ENCODE measurements at regions not wholly inside any gene's neighbourhood (a gene's known extent, or its start where the extent isn't known, plus 50 kb on each side); places are given as distances from the start of the nearest gene placed in this dataset.

GRCh38 chr5:125756456-125756855 lies 666.8 kb upstream of the GRAMD2B start:
- TF ChIP-seq JUND (IDR thresholded peaks at IDR 0.05) (no peak), CTCF (IDR thresholded peaks at IDR 0.05; ENCODE audit: low read depth, low read length, missing input control) (no peak), RXRA (IDR thresholded peaks at IDR 0.05) (no peak)

DNA sequence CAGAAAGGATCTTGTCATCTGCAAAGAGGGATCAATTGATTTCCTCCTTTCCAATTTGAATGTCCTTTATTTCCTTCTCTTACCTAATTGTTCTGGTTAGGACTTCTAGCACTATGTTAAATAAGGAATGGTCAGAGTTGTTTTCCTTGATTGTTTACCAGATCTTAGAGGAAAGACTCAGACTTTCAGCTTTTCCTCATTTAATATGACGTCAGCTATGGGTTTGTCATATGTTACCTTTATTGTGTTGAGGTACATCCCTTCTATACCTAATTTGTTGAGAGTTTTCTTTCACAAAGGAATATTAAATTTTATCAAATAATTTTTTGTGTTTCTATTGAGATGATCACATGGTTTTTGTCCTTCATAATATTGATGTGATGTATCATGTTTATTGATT lies 656.5 kb upstream of the GRAMD2B start:
- TF ChIP-seq RAD21 (IDR thresholded peaks at IDR 0.05) (no peak), JUND (IDR thresholded peaks at IDR 0.05) (no peak), RXRA (IDR thresholded peaks at IDR 0.05) (no peak), YY1 (IDR thresholded peaks at IDR 0.05) (no peak), FOXA2 (IDR thresholded peaks at IDR 0.05) (no peak), EGR1 (IDR thresholded peaks at IDR 0.05; ENCODE audit: low read depth in 2 of 2) (no peak), SP1 (IDR thresholded peaks at IDR 0.05) (no peak), GABPA (IDR thresholded peaks at IDR 0.05 in 1 of 2, conservative IDR thresholded peaks at IDR 0.05 in 1 of 2) (no peak), TAF1 (conservative IDR thresholded peaks at IDR 0.05) (no peak), HNF4A (conservative IDR thresholded peaks at IDR 0.05) (no peak), FOXA1 (IDR thresholded peaks at IDR 0.05) (no peak)
- TF ChIP-seq, protein P1, sequence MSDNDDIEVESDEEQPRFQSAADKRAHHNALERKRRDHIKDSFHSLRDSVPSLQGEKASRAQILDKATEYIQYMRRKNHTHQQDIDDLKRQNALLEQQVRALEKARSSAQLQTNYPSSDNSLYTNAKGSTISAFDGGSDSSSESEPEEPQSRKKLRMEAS (IDR thresholded peaks at IDR 0.05) = no peak
- TF ChIP-seq, protein P2, sequence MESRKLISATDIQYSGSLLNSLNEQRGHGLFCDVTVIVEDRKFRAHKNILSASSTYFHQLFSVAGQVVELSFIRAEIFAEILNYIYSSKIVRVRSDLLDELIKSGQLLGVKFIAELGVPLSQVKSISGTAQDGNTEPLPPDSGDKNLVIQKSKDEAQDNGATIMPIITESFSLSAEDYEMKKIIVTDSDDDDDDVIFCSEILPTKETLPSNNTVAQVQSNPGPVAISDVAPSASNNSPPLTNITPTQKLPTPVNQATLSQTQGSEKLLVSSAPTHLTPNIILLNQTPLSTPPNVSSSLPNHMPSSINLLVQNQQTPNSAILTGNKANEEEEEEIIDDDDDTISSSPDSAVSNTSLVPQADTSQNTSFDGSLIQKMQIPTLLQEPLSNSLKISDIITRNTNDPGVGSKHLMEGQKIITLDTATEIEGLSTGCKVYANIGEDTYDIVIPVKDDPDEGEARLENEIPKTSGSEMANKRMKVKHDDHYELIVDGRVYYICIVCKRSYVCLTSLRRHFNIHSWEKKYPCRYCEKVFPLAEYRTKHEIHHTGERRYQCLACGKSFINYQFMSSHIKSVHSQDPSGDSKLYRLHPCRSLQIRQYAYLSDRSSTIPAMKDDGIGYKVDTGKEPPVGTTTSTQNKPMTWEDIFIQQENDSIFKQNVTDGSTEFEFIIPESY (IDR thresholded peaks at IDR 0.05) = no peak
- TF ChIP-seq, protein P3, sequence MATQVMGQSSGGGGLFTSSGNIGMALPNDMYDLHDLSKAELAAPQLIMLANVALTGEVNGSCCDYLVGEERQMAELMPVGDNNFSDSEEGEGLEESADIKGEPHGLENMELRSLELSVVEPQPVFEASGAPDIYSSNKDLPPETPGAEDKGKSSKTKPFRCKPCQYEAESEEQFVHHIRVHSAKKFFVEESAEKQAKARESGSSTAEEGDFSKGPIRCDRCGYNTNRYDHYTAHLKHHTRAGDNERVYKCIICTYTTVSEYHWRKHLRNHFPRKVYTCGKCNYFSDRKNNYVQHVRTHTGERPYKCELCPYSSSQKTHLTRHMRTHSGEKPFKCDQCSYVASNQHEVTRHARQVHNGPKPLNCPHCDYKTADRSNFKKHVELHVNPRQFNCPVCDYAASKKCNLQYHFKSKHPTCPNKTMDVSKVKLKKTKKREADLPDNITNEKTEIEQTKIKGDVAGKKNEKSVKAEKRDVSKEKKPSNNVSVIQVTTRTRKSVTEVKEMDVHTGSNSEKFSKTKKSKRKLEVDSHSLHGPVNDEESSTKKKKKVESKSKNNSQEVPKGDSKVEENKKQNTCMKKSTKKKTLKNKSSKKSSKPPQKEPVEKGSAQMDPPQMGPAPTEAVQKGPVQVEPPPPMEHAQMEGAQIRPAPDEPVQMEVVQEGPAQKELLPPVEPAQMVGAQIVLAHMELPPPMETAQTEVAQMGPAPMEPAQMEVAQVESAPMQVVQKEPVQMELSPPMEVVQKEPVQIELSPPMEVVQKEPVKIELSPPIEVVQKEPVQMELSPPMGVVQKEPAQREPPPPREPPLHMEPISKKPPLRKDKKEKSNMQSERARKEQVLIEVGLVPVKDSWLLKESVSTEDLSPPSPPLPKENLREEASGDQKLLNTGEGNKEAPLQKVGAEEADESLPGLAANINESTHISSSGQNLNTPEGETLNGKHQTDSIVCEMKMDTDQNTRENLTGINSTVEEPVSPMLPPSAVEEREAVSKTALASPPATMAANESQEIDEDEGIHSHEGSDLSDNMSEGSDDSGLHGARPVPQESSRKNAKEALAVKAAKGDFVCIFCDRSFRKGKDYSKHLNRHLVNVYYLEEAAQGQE (IDR thresholded peaks at IDR 0.05) = no peak
- Histone ChIP-seq H3K4me1 (ENCODE audit: control insufficient read depth in 4 of 4, insufficient read depth in 4 of 4, low read length in 3 of 4) (no peaks in the 10 kb centered on the region), H3K27ac (ENCODE audit: low read depth in 1 of 2, low read length in 2 of 2) (no peak overlapping the region), H3K9ac (ENCODE audit: low read depth in 1 of 2, low read length in 2 of 2) (no peak overlapping the region), H3K27me3 (ENCODE audit: control insufficient read depth in 4 of 4, insufficient read depth in 4 of 4, low read length in 3 of 4) (no peaks in the 10 kb centered on the region), H3K9me3 (ENCODE audit: control insufficient read depth in 4 of 4, low read length in 3 of 4) (no peaks in the 10 kb centered on the region), H3K4me3 (ENCODE audit: low read depth in 1 of 3, low read length in 3 of 3) (no peak overlapping the region), H3K36me3 (ENCODE audit: control insufficient read depth in 4 of 4, insufficient read depth in 3 of 4, low read depth in 1 of 4, low read length in 3 of 4) (no peaks in the 10 kb centered on the region)
- WGBS = 69% methylated on average over 1 of the region's 1 CpG
- no peak for DNase-seq (ENCODE audit: low spot score)

More at GRCh38 chr5:125756456-125756855, 666.8 kb upstream of the GRAMD2B start:
- DNase-seq (ENCODE audit: low spot score) = no peak
- H3K4me3 ChIP-seq (ENCODE audit: low read depth in 1 of 3, low read length in 3 of 3) = no peak overlapping the region
- no peaks in the 10 kb centered on the region for H3K9me3 ChIP-seq (ENCODE audit: control insufficient read depth in 4 of 4, low read length in 3 of 4)
- WGBS = 45% methylated on average over 2 of the region's 2 CpGs
- H3K36me3 ChIP-seq (ENCODE audit: control insufficient read depth in 4 of 4, insufficient read depth in 3 of 4, low read depth in 1 of 4, low read length in 3 of 4) = no peaks in the 10 kb centered on the region
- no peak overlapping the region for H3K27ac ChIP-seq (ENCODE audit: low read depth in 1 of 2, low read length in 2 of 2)
- H3K4me1 ChIP-seq (ENCODE audit: control insufficient read depth in 4 of 4, insufficient read depth in 4 of 4, low read length in 3 of 4) = no peaks in the 10 kb centered on the region
- no peak overlapping the region for H3K9ac ChIP-seq (ENCODE audit: low read depth in 1 of 2, low read length in 2 of 2)
- H3K27me3 ChIP-seq (ENCODE audit: control insufficient read depth in 4 of 4, insufficient read depth in 4 of 4, low read length in 3 of 4) = no peaks in the 10 kb centered on the region

Data from liver (tissue), 8 donors.